Activated CD4-positive, alpha-beta T cell treated with anti-CD3 and anti-CD28 coated beads, Interleukin-10, Interleukin-2, amounts not matched to agents 100 ng/mL and 50 ng/mL, durations not matched to agents 16 hours and 8 hours (primary cell): ENCODE measurements at regions not wholly inside any gene's neighbourhood (a gene's known extent, or its start where the extent isn't known, plus 50 kb on each side); places are given as distances from the start of the nearest gene placed in this dataset.
"Not testable (repeated sequence)": the region's sequence is repeated elsewhere in the genome, so short reads cannot be mapped to it uniquely, and the experiment has no call there.

Experiments used
- DNase-seq: peaks from one replicate; pipeline ENCODE4 v3.0.0-alpha.2; 2020

DNA sequence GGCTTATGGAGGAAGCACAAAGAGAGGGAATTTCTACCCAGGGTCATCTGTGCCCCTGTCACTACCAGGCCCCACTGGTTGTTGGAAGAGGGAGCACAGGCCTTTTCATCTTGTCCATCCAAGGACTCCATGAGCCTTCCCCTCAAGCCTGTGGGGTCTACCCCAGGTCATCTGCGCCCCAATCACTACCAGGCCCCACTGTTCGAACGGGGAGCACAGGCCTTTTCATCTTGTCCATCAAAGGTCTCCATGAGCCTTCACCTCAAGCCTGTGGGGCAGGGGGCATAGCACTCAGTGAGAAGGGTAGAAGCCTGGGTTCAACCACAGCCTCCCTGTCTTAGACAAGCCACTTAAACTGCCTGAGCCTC, 101.5 kb upstream of the CDH5 start:
- DNase-seq: no peak

DNA sequence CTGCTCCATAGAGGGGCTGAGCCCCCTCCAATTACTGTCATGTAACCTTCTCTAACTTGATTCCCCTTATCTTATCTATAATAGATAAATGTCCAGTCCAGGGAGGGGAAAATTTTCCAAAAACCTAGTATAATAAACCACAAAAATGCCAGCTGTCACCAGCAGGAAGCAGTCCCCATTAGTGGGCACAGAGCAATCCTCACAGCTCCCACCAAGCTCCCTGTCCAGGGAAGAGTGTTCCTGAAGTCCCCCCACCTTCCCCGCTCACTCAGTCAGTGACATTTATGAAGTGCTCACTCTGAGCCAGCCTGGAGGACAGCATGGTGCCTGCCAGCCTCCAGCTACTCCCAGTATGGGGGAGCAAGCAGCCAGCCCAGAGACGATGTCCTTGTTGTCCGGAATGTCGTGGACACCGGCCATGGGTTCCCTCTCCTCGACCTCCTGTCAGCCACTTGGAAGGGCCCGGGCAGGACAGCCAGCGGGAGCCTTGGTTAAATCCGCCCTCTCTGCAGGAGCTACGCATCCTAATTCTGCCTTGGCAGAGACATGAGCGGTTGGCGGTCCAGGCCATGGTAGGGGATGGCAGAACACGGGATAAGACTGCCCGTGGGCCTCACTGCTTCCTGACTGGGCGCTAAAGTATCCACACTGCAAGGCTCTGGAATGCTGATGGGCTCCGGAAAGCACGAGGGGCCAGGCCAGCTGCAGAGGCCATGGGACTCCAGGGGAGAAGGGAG, 102.0 kb upstream of the CDH5 start:
- DNase-seq: no peak

DNA sequence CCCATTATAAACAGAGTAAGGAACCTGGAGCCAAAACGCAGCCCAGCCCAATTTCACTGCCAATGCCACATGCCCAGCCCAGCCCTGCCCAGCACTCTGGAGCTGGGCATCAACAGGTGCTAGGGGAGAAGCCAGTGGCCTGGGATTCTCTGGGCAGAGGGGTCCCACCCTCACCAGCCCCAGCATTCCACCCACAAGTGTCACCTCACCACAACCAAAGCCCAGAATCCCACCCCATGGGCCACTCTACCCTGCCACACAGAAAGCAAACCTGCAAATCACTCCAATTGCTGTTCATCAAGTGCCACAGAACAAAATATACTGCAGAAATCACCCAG, 102.5 kb upstream of the CDH5 start:
- no peak for DNase-seq

DNA sequence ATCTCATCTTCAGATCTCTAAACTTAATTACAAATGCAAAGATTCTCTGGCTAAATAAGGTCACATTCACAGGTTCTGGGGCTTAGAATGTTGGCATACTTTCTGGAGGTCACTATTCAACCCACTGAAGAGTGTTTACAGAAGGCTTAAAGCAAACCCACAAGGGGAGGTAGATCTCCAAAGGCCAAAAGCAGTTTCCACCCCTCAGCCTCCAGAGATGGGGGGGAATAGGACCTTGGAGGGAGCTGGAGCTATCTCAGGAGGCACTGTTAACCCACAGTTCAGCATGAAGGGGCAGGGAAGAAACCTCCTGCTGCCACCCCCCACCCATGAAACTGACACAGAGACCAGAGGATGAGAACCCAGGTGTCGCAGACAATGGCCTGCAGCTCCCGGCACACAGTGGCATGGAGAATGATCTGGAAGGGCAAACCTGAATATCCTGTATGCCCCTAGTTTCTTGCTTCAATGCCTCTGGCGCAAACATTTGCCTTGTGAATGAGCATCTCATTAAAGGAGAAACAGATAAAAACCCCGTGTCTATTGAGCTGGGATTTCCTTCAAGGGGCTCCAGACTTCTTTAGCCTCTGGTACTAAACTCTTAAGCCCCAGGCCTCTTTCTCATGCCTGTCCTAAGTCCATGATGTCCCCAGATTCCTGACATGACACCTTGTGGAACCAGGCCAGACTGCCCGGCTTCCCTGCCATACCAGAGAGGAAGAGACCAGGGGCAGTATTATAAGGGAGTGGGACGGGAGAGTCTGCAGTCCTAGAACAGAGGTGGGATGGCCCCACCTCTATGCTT, 103.1 kb upstream of the CDH5 start:
- DNase-seq: no peak

DNA sequence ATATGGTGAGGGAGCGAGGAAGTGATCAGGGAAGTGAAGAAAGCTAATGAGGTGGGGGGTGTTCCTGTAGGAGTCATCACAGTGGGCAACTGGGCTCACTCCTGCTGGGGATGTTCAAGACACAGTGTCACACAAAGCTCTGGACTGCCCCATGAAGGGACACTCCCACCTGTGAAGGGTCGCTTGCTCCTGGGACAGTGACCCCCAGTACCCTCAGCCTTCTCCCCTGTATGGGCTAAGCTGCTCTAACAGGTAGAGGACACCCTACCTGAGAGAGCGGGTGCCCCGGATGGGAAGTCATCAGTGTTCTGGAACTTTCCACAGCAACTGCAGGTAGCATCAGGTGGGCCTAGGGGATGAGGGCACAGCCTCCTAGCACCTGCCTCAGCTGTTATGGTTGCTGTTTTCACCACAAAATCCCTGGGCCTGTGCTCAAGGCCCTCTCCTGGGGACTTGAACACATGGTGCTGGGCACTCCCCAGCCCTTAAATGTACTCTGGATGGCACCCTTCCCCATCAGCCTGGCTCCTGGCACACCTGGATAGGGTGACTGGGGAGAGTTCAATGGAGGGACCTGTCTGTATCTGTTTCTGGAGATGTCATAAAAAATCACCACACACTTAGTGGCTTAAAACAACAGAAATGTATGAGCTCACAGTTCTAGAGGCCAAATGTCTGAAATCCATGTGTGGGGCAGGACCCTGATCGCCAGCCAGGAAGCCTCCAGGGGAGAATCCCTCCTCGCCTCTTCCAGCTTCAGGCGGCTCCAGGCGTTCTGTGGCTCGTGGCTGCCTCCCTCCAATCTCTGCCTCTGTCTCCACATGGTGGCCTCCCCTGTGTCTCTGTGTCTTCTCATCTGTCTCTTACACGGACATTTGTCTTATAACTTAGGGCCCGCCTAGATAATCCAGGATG, 104.0 kb upstream of the CDH5 start:
- no peak for DNase-seq

DNA sequence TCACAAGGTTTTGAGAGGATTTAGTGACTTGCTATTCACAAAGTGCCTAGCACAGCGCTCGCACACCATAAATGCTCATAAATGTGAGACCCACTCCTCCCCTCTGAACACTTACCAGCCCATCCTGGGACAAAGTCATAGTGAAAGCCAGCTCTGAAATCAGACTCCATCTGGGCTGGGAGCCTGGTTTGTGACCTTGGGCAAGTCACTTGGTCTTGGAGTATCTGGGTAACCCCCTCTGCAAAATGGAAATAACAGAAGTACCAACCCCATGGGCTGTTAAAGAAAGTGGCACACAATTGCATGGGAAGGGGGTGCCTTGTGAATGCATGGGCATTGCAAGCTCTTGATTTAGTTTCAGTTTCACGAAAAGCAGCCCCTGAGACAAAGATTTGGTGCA, 104.7 kb upstream of the CDH5 start:
- DNase-seq: no peak

DNA sequence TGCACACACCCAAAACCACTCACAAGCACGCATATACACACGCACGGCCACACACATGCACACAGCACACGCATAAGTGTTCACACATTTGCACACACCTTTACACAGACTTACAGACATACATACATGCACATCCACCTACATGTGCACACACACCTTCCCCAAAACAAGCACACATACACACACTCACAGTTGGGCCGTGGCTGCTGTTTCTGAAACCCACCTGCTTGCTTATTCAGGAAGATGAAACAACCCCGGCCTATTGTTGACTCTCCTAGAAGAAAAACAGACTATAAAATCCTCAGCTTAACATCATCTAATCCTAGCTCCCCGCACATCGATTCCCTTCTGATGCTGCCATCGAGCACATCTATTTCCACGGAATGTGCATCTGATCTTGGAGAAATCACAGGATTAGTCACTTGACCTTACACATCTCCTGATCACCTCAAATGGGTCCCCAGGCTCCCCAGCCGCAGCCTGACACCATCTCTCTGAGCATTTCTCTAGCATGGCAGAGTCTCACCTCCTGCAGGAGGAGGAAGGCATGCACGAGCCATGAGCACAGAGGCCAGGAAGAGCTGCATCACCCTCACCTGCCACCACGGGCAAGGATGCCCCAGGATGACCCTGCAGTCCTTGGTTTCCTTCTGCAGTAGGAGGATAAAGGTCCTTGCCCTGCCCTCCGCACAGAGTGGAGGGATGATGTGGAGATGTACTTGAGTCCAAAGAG, 105.8 kb upstream of the CDH5 start:
- DNase-seq: no peak

DNA sequence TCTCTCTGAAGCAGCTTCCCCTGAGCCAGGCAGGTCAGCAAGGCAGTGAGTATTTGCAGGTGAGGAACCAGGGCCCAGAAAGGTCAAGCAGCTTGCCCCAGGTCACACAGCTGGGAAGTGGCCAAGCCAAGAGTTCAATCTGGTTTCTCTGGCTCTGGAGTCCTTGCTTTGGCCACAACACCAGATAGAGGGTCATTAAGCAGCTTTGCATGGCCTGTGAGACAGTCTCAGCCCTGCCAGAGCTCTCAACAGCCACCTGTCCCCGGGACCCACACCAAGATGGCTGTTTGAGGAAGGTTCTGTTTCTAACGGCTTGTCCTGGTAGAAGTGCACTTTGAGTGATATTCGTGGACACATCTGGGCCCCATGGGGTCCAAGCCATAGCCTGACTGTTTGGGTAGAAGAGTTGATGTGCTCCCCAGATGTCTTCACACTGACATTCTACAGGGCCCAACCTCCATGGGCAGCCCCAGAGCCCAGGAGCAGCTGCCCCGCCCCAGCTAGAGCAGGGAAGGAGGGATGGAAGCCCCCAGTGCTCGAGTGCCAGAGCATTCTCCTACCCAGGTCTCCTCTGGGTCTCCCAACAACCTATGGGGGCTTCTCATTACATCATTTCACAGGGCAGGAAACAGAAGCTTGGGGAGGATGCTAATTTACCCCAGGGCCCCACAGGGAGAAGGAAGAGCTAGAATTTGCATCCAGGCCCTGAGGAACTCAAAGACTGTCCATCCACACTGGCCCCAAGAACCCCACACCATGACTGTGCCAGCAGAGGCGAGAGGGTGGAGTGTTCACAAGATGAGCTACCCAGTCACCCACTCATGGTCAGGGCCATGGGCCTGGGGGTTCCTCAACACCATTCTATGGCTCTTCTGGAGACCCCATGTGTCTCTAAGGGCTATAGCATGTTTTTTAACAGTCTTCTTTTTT, 107.3 kb upstream of the CDH5 start:
- no peak for DNase-seq

DNA sequence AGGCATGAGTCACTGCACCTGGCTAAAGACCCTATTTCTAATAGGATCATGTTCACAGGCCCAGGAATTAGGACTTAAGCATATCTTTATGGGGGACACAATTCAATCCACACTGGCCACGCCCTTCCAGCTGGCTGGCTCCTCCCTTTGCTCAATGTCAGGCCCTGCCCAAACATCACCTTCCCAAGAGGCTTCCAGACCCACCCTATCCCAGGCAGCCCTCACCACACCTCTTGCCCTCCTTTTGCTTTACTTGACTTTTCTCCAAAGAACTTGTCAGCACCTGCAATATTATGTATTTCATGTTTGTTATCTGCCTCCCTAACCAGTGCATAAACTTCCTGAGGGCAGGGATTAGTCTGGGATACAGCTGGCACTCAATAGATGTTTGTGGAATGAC, 109.6 kb upstream of the CDH5 start:
- no peak for DNase-seq

DNA sequence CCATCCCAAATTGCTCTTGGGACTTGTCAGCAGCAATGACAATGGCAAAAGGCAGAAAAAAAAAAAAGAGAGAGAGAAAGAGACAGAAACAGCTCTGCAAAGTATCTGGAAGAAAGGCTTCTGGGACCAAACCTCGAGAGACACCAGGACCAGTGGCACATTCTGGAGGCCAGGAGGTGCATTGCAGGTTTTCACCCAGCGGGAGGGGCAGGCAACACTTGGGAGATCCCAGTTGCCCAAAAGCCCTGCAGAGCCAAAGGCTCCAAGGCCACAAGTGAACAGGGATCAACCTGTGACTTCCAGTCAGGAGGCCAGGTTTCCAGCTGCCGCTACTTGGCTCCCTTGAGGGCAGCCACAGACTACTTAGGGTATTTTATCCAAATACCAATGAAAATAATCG, 110.8 kb upstream of the CDH5 start:
- DNase-seq: no peak

DNA sequence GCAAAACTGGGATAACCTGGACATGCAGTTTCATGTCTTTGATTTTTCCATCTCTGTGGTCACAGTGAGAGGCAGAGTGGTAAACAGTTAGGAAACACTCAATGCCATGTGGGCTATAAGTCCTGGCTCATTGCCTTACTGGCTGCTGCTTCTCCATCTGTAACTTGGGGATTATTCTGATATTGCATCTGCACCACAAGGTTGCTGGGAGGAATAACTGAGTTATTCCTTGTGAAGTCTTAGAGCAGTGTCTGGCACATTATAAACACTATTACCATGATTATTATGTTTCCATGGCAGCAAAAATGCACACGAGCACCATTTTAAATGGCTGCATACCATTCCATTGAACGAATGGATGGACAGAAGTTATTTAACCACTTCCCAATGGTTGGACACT, 111.7 kb upstream of the CDH5 start:
- DNase-seq: no peak

DNA sequence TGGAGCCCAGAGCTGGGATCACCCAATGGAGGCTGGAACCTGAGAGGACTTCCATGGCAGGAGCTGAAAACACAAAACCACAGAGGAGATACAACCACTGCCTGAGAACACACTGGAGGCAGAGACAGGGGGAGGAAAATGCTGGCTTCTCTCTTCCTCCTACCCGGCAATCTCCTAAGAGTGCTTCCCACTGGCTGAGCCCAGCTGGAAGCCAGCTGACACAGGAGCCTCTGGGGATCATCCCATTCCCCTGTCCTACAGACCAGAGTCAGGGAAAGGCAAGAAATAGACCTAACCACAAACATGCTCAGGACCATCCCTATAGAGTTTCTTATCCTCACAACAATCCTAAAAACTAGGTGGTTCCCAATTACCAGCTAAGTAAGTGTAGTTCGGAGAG, 112.4 kb upstream of the CDH5 start:
- no peak for DNase-seq

DNA sequence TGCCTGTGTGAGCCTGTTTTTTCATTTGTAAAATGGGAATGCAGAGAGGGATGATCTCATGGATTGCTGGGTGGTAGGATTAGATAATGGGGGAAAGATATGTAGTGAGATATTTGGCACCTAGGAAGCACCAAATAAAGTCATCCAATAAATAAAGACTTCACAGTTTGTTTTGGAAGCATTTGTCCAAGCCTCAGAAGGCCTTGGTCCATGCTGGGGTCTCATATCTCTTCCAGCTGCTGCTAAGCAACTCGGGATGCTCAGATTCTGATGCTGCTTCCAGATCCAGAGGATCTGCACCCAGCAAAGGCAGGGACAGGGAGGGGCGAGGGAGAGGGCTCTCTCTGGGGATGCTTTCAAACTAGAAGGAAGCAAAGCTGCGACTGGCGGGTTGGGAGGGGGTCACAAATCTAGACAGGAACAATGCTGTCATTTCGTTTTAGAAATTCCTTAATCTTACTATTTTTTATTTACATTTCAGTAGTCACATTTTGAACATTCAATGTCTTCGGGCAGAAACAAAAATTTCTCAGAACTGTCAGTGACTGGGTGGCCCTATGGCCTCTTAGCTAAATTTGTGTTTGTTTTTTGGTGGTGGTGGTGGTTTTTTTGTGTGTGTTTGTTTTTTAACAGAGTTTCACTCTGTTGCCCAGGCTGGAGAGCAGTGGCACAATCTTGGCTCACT, 114.9 kb upstream of the CDH5 start:
- no peak for DNase-seq

DNA sequence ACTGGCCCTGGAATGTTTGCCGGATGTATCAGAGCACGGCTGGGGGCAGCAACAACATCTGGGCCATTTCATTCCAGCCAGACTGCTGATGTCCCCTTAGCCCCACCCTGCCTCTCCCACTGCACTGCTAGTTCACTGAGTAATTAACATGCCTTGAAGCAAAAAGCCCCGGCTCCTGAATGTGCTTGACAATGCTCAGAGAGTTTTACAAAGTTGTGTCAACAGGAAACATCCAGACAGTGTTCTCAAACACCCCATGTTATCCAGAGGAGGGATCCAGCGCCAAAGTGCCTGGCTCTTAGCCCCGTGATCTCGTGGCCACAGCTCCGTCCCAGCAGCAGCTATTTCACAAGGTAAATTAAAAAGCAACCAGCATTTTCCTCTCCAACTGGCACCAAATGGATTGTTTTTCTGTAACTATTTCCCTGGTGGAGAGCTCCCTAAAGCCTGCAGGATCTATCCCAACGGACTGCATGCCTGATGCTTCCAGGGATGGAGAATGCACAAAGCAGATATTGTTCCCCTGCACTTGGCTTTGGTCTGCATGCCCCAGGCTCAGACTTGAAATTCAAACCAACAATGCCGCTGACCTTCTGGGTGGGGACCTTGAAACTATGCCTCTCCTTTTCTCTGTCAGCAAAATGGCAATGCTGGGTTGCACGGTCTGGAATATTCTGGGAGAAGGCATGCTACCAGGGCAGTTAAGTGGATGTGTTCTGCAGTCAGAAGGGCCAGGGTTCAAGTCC, 115.6 kb upstream of the CDH5 start:
- DNase-seq: no peak

DNA sequence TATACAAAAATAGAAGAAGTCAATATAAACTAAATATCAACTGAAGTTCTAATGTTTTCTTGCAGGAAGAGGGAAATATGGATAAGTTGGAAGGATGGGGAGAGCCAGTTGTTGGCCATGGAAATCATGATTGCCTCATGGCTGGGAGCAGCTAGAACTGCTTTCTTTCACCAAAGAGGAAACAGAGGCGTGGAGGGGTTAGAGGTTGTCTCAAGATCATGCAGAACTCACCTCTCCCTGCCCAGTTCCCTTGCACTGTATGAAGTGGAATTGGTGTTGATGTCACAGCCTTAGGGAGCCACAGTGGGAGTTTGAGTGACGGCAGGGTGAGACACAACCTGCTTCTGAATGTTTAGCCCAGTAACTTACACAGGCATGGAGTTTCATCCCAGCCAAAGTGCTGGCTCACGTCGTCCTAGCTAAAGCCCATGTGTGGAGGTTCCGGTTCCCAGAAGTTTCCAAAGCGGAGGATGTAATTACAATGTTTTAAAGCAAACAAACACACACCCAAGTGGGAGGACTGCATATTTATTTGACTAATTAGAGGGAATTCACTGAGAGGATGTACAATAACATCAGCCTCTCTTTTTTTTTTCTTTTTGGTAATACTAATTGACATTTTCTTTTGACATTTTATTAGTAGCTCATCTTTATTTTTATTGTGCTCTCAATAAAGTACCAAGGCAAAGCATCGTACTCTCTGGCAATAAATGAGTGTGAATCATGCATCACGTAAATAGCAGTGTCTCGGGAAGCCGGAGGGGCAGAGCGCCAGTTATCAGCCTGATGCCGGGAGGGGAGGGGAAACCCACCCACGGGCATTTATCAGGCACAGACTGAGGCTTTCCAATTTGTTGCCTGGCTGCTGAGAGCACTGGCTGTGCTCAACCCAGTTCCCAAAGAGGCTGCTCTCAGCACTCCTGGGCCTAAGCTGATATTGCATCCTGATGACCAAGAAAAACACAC, 118.7 kb upstream of the CDH5 start:
- no peak for DNase-seq

DNA sequence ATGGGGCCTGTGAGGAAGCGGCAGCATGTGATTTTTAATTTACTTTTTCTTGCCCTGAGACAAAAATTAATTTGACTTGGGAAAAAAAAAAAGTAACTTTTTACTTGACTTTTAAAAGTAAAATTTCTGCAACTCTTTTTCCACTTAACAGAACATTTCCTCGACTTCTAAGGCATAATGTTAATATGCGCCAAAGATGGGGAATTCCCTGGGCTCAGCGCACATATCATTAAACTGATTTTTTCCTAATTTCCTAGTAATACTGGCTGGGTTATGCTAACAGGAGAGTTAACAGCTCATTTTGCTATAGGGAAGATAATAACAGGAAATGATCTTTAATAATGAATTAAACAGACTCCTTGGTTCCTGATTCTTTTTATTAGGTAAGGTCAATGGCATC, 120.6 kb upstream of the CDH5 start:
- DNase-seq: no peak

DNA sequence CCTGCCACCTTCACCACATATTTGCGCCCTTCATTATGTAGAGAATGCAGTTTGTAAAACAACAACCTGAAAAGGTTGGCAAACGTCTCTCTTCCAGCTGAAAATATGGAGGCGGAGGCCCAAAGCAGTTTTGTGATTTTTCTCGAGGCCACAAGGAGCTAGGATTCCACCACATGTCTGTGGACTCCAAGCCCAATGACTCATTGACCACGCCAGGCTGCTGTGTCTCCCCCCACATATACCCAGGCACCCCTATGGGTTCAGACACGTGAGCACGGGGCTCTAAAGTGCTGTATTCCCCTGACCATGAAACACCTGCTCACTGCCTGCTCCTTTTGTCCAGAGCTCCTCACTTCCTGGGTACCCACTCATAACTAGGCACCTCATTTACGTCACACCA, 121.4 kb upstream of the CDH5 start:
- no peak for DNase-seq

DNA sequence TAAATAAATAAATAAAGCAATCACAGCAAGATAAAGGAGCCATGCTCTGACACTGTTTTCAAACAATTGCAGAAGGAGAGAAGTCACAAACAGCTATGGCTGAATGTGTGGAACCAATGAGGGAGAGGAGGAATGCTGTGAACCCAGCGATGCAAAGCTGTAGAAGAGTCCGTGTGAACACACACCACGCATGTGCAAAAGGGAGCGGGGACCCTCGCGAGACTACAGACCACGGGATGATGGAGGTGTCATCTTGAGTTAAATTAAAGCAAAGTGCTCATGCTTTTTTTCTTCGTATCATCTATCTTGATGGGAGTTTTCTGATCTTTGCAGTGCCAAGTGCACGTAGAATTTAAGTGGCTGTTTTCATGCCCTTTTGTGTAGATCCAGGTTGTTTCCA, 123.8 kb upstream of the CDH5 start:
- no peak for DNase-seq

DNA sequence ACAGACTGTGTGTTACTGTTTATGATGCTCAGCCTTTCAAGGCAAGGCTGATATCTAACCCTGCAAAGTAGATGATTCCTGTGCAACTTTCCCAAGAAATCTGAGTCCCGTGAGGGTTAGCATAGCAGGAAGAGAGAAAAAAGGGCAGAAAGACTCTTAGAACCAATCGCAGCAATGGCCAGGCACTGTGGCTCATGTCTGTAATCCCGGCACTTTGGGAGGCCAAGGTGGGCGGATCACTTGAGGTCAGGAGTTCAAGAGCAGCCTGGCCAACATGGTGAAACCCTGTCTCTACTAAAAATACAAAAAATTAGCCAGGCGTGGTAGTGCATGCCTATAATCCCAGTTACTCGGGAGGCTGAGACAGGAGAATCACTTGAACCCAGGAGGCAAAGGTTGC, 124.3 kb upstream of the CDH5 start:
- not testable (repeated sequence) for DNase-seq
